ENCODE measurements at regions not wholly inside any gene's neighbourhood (a gene's known extent, or its start where the extent isn't known, plus 50 kb on each side); places are given as distances from the start of the nearest gene placed in this dataset.
A peak's percentile ranks its signal among the peaks of the same experiment; 100 is the strongest.

DNA sequence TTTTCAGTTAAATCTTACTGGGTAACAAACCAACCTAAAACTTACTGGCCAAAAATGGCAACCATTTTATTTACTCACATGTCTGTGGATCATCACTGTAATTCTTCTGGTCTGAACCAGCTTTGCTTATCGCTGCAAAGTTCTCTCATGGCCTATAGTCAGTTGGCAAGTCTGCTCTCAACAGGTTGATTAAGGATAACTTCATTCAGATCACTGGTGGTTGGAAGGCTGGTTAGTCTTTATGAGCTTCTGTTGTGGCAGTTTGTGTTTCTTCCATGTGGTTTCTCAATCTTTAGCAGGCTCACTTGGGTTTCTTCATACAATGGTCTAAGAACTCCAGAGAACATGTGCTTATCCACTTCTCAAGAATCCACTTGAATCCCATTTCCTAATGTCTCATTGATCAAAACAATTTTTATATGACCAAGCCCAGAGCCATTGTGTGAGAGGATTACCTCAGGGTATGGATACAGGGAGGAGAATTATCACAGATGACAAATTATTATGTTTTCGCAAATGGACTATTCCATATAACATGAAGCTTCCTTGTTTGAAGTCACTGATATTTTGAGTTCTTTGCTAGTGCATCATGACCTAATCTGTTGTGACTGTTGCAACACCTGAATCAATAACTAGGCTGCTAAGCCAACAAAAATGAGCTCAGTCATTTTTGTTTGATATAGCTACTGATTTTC is 155.4 kb upstream of the BMP2 start:
- peak; percentile 12 for DNase-seq

DNA sequence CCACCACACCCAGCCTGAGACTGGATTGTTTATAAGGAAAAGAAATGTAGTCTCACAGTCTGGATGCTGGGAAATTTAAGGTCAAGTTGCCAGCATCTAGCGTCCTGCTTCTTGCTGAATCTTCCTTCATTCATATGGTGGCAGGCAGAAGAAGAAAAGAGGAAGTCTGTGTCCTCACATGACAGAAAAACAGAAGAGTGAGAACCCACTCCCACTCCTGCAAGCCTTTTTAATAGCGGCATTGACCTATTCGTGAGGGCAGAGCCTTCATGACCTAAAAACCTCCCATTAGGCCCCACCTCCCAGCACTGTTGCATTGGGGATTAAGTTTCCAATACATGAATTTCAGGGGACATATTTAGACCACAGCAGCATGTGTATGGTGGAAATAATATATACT is 160.8 kb upstream of the BMP2 start:
- DNase-seq, result no peak

- no peak for DNase-seq
Observed at GRCh38 chr20:6605055-6605935, 162.2 kb upstream of the BMP2 start.

GRCh38 chr20:6604179-6604578 is 163.3 kb upstream of the BMP2 start:
- no peak for DNase-seq

- no peak for DNase-seq
Observed at GRCh38 chr20:6599876-6600735, 167.4 kb upstream of the BMP2 start.

- no peak for DNase-seq
Observed at GRCh38 chr20:6595704-6596103, 171.8 kb upstream of the BMP2 start.

GRCh38 chr20:6590891-6591637 is 176.4 kb upstream of the BMP2 start:
- no peak for DNase-seq

DNA sequence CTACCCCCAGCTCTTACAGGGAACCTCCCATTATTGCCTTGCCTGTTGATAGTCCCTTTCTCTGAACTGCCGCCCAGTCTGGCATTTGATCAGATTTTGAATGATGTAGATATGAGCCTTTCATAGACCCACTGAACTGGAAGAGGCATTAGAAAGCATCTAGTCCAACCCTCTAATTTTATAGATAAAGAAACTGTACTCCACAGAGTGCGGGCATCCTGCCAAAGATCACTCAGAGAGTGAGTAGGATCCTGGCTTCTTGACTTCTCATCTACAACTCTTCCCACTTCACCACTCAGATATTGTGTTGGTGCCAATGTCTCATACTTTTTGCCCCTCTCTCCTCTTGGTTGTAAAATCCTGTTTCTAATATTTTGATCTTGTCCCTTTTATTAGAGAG is 179.2 kb upstream of the BMP2 start:
- DNase-seq, result no peak

GRCh38 chr20:6583134-6583738 is 184.2 kb upstream of the BMP2 start:
- DNase-seq, result peak; percentile 59

GRCh38 chr20:6582449-6582848 is 185.0 kb upstream of the BMP2 start:
- no peak for DNase-seq

GRCh38 chr20:6580486-6580885 is 187.0 kb upstream of the BMP2 start:
- DNase-seq, result no peak

DNA sequence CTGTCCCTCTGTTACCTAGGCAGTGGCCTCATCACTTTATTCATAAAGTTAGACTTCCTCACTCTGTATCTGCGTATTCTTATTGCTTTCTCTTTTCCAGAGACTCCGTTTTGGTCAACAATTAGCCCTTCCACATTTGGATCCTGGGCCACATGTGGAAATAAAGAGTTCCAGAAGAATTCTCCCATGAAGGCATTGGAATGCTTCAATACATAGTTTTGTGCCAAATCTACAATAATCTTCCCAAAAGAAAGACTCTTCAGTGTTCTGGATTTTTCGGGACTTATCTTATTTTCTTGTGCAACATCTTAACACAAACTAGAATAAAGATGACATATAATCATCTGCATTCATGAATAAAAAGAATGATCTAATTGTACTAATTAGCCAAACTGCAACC is 187.7 kb upstream of the BMP2 start:
- no peak for DNase-seq

DNA sequence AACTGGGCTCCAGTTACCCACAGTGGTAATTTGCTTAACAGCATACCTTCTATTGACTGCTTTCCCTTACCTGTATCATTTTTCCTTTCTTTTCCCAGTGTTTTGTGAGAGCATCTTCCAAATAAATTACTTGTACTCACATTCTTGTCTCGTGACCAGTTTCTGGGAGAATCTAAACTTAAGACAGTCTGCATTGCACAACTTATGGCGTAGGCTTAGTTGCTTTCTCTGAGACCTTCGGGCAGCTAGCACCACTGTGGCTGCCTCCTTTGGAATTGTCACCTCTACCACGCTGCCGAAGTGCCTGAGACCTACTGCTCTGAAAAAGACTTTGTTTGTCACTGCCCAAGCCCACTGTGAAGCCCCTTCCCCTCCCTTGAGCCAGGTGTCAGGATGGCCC is 188.1 kb upstream of the BMP2 start:
- no peak for DNase-seq

DNA sequence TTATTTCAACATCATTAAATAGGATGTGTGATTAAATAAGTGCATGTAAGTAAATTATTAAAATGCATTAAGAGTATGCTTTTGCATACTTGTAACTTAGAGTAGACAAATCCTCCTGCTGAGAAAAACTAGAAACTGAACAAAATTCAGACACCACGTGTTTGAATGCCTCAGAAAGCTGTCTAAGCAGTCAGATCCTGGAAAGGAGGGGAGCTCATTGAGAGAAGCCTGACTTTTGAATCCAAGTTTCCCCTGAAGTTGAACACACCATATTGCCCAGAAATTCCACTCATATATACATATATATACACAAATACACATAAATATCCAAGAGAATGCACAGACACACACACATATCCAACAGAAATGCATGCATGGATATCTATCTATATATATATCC is 190.0 kb upstream of the BMP2 start:
- no peak for DNase-seq

DNA sequence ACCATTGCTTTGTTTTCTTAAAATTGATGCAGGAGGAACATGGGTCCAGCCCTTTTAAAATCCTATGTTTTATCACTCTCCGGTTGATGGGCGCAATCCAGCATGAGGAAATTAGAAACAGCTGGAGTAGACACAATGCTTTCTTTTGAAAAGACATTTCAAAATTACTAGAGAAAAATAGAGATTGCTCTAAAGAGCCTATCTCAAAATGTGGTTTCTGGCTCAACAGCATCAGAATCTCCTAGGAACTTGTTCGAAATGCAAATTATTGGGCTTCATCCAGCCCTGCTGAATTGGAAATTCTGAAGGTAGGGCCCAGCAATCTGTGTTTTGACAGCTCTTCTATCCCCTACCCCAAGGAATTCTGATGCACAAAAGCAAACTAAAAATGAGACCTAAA is 190.8 kb upstream of the BMP2 start:
- no peak for DNase-seq

GRCh38 chr20:6575912-6576401 is 191.5 kb upstream of the BMP2 start:
- DNase-seq, result no peak

DNA sequence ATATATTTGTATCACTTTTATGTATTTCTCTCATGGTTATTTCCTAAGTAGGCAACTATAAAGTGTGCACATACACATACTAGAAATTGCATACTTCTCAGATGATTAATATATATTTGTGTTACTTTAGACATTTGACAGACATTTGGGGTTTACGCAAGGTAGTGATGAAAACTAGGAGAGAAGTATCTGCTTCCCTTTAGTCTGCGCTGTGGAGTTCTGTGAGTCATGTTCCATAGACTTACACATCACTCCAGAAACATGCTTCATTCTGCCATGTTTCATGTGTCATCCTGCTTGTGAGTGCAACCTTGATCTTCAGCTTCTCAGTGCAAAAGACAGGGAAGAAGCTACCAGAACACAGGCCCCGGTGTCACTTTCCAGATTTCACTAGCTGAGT is 200.7 kb upstream of the BMP2 start:
- no peak for DNase-seq

DNA sequence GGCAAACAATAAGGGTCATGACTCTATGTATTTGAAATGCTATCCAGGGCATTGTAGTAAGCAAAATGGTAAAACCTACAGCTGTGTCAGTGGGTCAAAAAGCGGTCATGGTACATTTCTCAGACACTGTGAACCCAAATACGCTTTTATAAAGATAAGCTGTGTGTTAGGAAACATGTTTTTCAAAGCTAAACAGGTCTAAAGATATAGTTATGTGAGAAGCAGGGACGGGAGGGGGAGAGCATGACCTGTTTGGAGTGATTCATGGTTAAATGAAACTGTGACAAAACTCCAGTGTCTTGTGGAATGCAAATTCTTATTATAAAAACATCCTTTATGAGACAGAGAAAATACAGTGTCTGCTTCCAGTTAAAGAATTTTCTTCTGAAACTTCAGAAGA is 205.4 kb upstream of the BMP2 start:
- no peak for DNase-seq

DNA sequence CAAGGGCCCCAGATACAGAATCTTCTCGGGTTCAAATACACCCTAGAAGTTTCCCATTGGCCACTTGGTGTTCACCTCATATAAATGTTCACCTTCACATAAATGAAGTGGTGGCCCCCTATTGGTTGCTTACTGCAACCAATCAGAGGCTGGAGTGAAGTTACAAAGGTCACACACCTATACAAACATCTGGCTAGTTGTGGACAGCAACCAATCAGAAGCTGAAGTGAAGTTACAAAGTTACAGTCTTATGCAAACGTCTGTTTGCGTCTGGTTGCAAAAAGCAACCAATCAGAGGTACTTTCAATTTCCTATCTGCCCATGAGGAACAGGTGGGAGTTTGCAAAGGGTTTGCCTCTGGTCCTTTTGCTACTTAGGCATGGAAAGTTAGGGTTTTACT is 206.5 kb upstream of the BMP2 start:
- no peak for DNase-seq

- DNase-seq, result no peak
Observed at GRCh38 chr20:6559791-6560190, 207.7 kb upstream of the BMP2 start.

- DNase-seq, result no peak
Observed at GRCh38 chr20:6558341-6558740, 209.1 kb upstream of the BMP2 start.

All from SHP77 treated with DMSO at 0.1 percent for 48 hours (cell line).